HT1080 (cell line): ENCODE measurements at regions not wholly inside any gene's neighbourhood (a gene's known extent, or its start where the extent isn't known, plus 50 kb on each side); places are given as distances from the start of the nearest gene placed in this dataset.
A peak's percentile ranks its signal among the peaks of the same experiment; 100 is the strongest.
"Not testable (repeated sequence)": the region's sequence is repeated elsewhere in the genome, so short reads cannot be mapped to it uniquely, and the experiment has no call there.

Experiments used
- DNase-seq: peaks from one replicate; pipeline ENCODE4 v3.0.0-alpha.2; 2015; ENCODE audit warnings: low read depth

- DNase-seq, result no peak
Measured at GRCh38 chr12:116360579-116361413, 83.3 kb upstream of the MED13L start.

DNA sequence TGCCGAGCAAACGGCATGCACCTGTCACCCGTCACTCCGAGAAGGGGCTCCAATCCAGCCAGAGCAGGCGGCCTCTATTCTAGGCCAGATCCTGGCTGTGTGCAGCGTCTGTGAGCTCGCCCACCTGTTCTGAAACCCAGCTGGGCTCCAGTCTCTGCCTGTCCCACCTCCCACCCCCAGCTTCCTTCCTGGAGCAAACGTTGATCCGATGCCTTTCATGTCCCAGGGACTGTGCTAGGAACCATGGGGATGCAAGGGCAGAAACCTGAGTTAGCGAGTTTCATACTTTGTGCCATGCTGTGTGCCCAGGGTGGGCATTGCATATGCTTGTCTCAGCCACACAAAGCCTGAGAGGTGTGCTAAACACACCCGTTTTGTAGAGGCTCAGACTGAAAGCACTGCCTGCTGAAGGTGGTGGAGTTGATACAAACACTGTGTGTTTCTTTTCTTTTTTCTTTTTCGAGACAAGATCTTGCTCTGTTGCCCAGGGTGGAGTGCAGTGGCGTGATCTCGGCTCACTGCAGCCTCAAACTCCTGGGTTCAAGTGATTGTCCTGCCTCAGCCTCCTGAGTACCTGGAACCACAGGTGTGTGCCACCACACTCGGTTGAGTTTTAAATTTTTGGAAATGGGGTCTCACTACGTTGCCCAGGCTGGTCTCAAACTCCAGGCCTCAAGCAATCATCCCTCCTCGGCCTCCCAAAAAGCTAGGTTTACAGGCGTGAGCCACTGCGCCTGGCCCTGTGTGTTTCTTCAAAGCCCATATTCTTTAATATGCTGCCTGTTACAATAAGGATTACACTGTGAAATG is 84.1 kb upstream of the MED13L start:
- no peak for DNase-seq

- no peak for DNase-seq
Measured at GRCh38 chr12:116365114-116365513, 87.6 kb upstream of the MED13L start.

GRCh38 chr12:116365606-116366455 is 88.3 kb upstream of the MED13L start:
- no peak for DNase-seq

DNA sequence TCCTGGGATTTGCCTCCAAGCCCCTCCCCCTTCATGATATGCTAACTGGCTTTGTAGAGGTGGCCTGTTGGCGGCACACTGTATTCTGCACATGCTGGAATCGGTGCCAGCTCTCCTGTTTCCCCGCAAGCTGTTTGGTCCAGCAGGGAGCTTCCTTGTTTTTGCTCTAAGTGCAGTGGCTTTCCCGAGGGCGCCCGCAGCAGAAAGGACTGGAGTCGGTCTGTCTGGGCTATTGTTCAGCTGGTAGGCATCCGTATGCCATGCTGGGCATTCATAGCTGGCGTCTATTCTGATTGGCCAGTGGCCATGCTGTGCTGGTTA is 88.9 kb upstream of the MED13L start:
- DNase-seq, result no peak

GRCh38 chr12:116366824-116367223 is 89.3 kb upstream of the MED13L start:
- DNase-seq, result no peak

DNA sequence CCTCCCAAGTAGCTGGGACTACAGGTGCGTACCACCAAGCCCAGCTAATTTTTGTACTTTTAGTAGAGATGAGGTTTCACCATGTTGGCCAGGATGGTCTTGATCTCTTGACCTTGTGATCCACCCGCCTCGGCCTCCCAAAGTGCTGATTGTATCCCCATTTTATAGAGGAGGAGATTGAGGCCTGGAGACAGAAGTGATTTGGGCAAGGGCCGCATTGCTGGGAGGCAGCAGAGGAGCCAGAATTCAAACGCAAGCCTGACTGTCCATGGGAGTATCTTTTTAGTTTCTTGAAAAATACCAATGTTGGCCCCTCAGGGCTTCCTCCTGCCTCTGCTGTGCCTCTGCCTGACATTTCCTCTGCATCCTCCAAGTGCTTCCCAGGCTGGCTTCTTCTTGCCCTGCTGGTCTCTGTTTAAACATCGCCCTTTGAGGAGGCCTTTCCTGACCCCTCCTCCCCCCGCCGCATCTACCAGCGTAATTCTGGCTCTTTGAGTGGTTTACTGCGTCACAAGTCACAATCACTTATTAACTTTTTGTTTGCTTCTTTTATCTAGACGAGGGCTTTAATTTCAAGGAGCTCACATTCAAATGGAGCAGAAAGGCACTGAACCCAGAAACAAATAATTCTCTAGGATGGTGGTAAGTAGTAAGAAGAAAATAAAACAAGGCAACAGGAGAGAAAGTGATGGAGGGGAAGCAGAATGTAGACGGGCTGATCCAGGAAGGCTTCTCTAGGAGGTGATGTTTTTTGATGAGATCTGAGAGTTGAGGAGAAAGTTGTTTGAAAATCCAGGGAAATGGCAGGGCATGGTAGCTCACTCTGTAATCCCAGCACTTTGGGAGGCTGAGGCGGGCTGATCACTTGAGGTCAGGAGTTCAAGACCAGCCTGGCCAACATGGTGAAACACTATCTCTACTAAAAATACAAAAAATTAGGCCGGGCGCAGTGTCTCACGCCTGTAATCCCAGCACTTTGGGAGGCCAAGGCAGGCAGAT is 91.0 kb upstream of the MED13L start:
- no peak for DNase-seq

- peak; percentile 54 for DNase-seq
Measured at GRCh38 chr12:116370004-116370404, 92.5 kb upstream of the MED13L start.

GRCh38 chr12:116370886-116371580 is 93.5 kb upstream of the MED13L start:
- no peak for DNase-seq

DNA sequence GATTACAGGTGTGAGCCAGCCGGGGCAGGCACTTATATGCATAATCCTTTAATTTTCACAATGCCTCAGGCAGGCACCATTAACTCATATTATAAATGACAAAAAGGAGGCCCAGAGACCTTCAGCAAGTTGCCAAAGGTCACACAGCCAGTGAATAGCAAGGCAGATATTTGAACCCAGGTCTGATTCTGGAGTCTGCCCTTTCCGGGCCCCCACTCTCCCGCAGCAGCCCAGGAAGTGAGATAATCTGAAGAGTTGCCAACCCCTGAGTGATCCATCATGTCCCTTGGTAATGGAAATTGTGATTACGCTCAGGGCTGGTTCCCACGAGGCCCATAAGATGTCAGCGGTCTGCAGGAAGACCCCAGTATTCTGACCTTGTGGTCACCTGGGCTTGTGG is 95.3 kb upstream of the MED13L start:
- no peak for DNase-seq

- no peak for DNase-seq
Measured at GRCh38 chr12:116373572-116374206, 96.2 kb upstream of the MED13L start.

DNA sequence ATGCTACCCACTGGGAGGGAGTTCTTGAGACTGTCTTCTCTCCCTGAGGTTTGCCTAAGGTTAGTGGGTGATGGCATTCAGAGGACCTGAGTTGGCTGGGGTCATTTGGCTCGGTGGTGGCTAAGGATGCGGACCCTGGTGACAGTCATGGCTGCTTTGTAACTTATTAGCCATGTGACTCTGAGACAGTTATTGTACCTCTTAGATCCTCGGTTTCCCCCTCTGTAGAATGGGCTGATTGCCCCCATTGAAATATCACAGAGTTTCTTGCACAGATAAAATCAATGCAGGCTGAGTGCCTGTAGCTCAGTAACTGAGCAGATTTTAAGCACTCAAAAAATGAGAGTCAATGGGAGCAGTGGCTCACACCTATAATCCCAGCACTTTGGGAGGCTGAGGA is 96.7 kb upstream of the MED13L start:
- DNase-seq, result no peak

- no peak for DNase-seq
Measured at GRCh38 chr12:116375278-116375842, 97.9 kb upstream of the MED13L start.

DNA sequence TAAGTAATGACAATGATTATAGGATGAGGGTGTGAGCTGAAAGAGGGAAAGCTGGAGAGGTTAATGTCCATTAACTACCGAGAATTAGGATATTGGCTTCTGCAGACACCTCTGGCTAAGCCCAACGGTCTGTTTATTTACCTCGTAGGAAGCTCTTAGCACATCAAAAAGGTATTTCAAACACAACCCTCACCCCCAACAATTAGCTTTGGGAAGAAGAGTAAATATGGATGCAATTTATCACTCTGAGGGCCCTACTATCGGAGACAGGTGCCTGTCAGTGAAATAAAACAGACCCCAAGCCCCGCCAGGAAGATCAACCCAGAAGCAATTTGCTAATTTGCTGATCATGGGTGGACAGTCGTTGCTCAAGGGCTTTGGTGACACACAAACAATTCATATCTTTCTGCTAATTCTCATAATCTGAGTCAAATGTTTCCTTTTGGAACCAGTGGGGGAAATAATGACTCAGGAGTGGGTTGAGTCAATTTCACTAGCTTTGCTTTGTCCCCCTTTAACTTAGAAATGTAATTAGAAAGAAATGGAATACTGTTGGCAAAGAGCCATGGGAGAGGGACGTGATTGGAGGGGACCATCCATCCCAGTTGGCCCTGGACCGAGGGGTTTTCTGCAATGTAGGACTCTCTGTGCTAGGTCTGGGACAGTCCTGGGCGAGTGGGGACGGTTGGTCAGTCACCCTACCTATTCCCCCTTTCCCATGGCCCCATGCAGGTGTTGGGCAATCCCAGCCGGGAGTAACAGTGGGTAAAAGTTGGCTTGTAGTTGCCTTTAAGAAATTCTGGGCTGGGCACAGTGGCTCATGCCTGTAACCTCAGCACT is 99.1 kb upstream of the MED13L start:
- DNase-seq, result peak; percentile 82

- DNase-seq, result not testable (repeated sequence)
Measured at GRCh38 chr12:116377194-116377571, 99.7 kb upstream of the MED13L start.

DNA sequence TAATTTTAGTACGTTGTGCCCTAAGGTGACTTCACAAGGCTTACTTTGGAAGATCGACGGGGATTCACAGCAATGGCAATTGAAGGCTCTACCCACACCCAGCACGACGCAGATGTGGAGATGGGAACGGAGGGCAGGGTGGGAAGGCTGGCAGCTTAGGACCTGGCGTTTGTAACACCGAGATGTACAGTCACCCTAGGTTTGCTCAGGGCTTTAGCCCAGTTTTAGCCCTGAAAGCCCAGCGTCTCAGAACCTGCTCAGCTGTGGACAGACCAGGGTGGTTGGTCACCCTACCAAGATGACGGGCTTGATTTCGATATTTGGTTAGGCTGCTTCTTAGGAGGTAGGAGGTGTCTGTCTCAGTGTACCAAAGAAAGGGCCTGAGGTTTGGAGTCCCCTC is 100.5 kb upstream of the MED13L start:
- DNase-seq, result no peak

GRCh38 chr12:116380108-116380507 is 102.6 kb upstream of the MED13L start:
- DNase-seq, result no peak

GRCh38 chr12:116380740-116381139 is 103.2 kb upstream of the MED13L start:
- DNase-seq, result not testable (repeated sequence)
